ENCODE measurements at regions not wholly inside any gene's neighbourhood (a gene's known extent, or its start where the extent isn't known, plus 50 kb on each side); places are given as distances from the start of the nearest gene placed in this dataset.

DNA sequence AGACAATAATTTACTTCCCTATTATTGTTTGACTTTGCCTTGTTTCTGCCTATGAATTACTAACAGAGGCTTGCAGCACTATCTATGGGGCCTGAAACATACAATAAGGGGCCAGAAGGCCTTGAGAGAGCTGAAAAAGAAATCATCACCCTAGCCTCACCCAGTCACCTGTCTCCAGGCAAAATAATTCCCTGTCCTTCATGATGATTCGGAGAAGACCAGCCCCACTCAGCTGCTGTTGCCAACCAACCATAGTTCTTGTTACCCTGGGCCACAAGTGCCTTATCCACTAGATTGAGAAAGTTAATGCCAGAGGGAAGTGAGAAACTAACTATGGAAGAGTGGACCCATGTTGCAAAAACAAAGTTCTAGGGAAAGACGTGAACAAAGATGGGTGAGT, 97.1 kb downstream of the ARF6 start:
- TF ChIP-seq TAF1 (IDR thresholded peaks at IDR 0.05; ENCODE audit: borderline replicate concordance, insufficient read depth, low read length): no peak
- no peak for TF ChIP-seq FOXP2 (optimal IDR thresholded peaks at IDR 0.05; ENCODE audit: borderline replicate concordance, extremely low read depth, extremely low read length, insufficient read depth)

DNA sequence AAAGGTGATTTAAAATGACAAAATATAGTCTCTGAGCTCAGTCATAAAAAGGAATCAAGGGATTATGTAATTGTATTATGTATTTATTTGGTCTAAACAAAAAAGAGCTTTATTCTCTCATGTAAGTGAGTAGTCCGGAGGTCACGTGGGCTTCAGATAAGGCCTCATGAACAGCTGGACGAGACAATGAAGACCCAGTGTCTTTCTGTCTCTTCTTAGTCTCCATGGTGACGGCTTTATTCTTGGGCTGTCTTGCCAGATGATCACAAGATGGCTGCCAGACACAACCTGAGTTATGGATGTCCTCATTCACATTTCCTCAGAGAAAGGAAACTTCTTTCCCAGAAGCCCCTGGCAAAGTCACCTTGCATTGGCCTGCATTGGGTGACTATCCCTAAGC, 98.6 kb downstream of the ARF6 start:
- no peak for TF ChIP-seq FOXP2 (optimal IDR thresholded peaks at IDR 0.05; ENCODE audit: borderline replicate concordance, extremely low read depth, extremely low read length, insufficient read depth)
- no peak for TF ChIP-seq POLR2AphosphoS5 (IDR thresholded peaks at IDR 0.05; ENCODE audit: low read depth, low read length)
- TF ChIP-seq SIN3A (IDR thresholded peaks at IDR 0.05; ENCODE audit: borderline replicate concordance, insufficient read depth, low read length): no peak
- TF ChIP-seq REST (IDR thresholded peaks at IDR 0.05; ENCODE audit: insufficient read depth in 1 of 2, low read depth in 2 of 2, low read length in 2 of 2): no peak
- no peak for TF ChIP-seq TAF1 (IDR thresholded peaks at IDR 0.05; ENCODE audit: borderline replicate concordance, insufficient read depth, low read length)

DNA sequence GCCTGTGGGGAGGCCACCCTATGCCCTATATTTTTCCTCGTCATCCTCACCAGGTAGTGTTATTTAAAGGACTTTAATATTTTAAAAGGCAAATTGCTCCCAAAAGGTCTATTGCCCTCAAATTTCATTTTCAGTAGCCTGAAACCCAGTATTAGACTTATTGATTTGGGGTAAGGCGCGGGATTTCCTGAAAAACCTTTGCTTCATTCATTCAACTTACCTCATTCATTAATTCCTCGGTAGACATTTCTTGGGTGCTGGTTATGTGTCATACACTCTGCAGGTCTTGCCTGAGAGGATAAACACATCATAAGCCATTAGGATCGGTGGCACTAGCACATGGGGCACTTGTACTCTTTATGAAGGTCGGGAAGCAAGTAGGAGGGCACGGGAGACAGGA, 99.2 kb downstream of the ARF6 start:
- TF ChIP-seq TAF1 (IDR thresholded peaks at IDR 0.05; ENCODE audit: borderline replicate concordance, insufficient read depth, low read length): no peak
- TF ChIP-seq FOXP2 (optimal IDR thresholded peaks at IDR 0.05; ENCODE audit: borderline replicate concordance, extremely low read depth, extremely low read length, insufficient read depth): no peak
- TF ChIP-seq POLR2AphosphoS5 (IDR thresholded peaks at IDR 0.05; ENCODE audit: low read depth, low read length): no peak
- no peak for TF ChIP-seq SIN3A (IDR thresholded peaks at IDR 0.05; ENCODE audit: borderline replicate concordance, insufficient read depth, low read length)

GRCh38 chr14:49992448-49992847, 99.6 kb downstream of the ARF6 start:
- TF ChIP-seq REST (IDR thresholded peaks at IDR 0.05; ENCODE audit: insufficient read depth in 1 of 2, low read depth in 2 of 2, low read length in 2 of 2): no peak
- TF ChIP-seq TAF1 (IDR thresholded peaks at IDR 0.05; ENCODE audit: borderline replicate concordance, insufficient read depth, low read length): no peak
- no peak for TF ChIP-seq FOXP2 (optimal IDR thresholded peaks at IDR 0.05; ENCODE audit: borderline replicate concordance, extremely low read depth, extremely low read length, insufficient read depth)
- TF ChIP-seq POLR2AphosphoS5 (IDR thresholded peaks at IDR 0.05; ENCODE audit: low read depth, low read length): no peak
- TF ChIP-seq SIN3A (IDR thresholded peaks at IDR 0.05; ENCODE audit: borderline replicate concordance, insufficient read depth, low read length): no peak

- TF ChIP-seq SIN3A (IDR thresholded peaks at IDR 0.05; ENCODE audit: borderline replicate concordance, insufficient read depth, low read length): no peak
- no peak for TF ChIP-seq REST (IDR thresholded peaks at IDR 0.05; ENCODE audit: insufficient read depth in 1 of 2, low read depth in 2 of 2, low read length in 2 of 2)
- no peak for TF ChIP-seq TAF1 (IDR thresholded peaks at IDR 0.05; ENCODE audit: borderline replicate concordance, insufficient read depth, low read length)
- TF ChIP-seq FOXP2 (optimal IDR thresholded peaks at IDR 0.05; ENCODE audit: borderline replicate concordance, extremely low read depth, extremely low read length, insufficient read depth): no peak
- no peak for TF ChIP-seq POLR2AphosphoS5 (IDR thresholded peaks at IDR 0.05; ENCODE audit: low read depth, low read length)
These were observed 100.0 kb downstream of the ARF6 start for GRCh38 chr14:49992901-49993339.

- TF ChIP-seq POLR2AphosphoS5 (IDR thresholded peaks at IDR 0.05; ENCODE audit: low read depth, low read length) (no peak), REST (IDR thresholded peaks at IDR 0.05; ENCODE audit: insufficient read depth in 1 of 2, low read depth in 2 of 2, low read length in 2 of 2) (no peak), FOXP2 (optimal IDR thresholded peaks at IDR 0.05; ENCODE audit: borderline replicate concordance, extremely low read depth, extremely low read length, insufficient read depth) (no peak), SIN3A (IDR thresholded peaks at IDR 0.05; ENCODE audit: borderline replicate concordance, insufficient read depth, low read length) (no peak), TAF1 (IDR thresholded peaks at IDR 0.05; ENCODE audit: borderline replicate concordance, insufficient read depth, low read length) (no peak)
These were observed 100.7 kb downstream of the ARF6 start for GRCh38 chr14:49993565-49993964.

Data from PFSK-1 (cell line).